K562 (cell line): ENCODE measurements at regions not wholly inside any gene's neighbourhood (a gene's known extent, or its start where the extent isn't known, plus 50 kb on each side); places are given as distances from the start of the nearest gene placed in this dataset.

ENCODE experiments used
- ATAC-seq: fragments of 200-7000 bp; cut with Tn5 transposase; 3 replicates; pipeline ENCODE4 v1.9.1; 2020; ENCODE audit warnings: moderate library complexity
- BruUV-seq: library from RNA; stranded (reverse); fragments of 400-500 nt; replicated peaks from 2 replicates; lab custom pipeline; 2021; lab: Mats Ljungman, UMichigan
- CTCF ChIA-PET: fragments of 300-600 bp; formaldehyde crosslinking; extraction: SDS; loops from one replicate; lab custom pipeline; 2021; ENCODE audit warnings: low intra/inter-chr PET ratio; lab: Yijun Ruan, JAX
- POLR2A ChIA-PET: fragments of 300-600, 350-650 bp; sonication (Branson Sonifier 250); formaldehyde crosslinking; extraction: SDS; loops from one replicate; lab custom pipeline; 2021; ENCODE audit warnings: antibody characterized with exemption, inconsistent platforms; lab: Yijun Ruan, JAX
- DNase-seq, 4 experiments: peaks; one replicate each; pipeline versions ENCODE4 v3.0.0 to v3.0.0-alpha.2; 2011 to 2018; ENCODE audit warnings: low spot score in 3 of 4, mixed read lengths in 3 of 4; ENCODE audit errors: extremely low read depth in 1 of 4
- FAIRE-seq: peaks from 2 replicates; lab custom pipeline; 2011; peaks lifted over from hg19 to GRCh38; lab: Jason Lieb, UNC
- H2AFZ ChIP-seq: 2 replicates; pipeline ENCODE4 v1.6.0; 2011; ENCODE audit warnings: low read depth, low read length, control low read depth, inconsistent platforms
- H3K27ac ChIP-seq: fragments of 200-600 bp; 3 replicates; pipeline ENCODE4 v1.8.0; 2011; ENCODE audit warnings: low read depth, mild to moderate bottlenecking, control low read depth, inconsistent platforms, low read length, moderate library complexity, mixed read lengths; ENCODE audit errors: extremely low read depth
- H3K27me3 ChIP-seq, 2 experiments: fragments of 300-600 bp in 1 of 2; 2 replicates in 1 of 2; 3 replicates in 1 of 2; pipeline versions ENCODE4 v1.6.0 to v1.8.0; 2011; ENCODE audit warnings: inconsistent platforms in 2 of 2, low read length in 2 of 2, mild to moderate bottlenecking in 1 of 2, mixed read lengths in 1 of 2, moderate library complexity in 1 of 2; ENCODE audit not compliant: control insufficient read depth in 2 of 2, insufficient read depth in 2 of 2
- H3K36me3 ChIP-seq: fragments of 300-600 bp; 3 replicates; pipeline ENCODE4 v1.8.0; 2011; ENCODE audit warnings: mild to moderate bottlenecking, low read length, inconsistent platforms; ENCODE audit not compliant: control insufficient read depth, insufficient read depth
- H3K4me1 ChIP-seq, 2 experiments: fragments of 200-600 bp in 1 of 2; replicated peaks in 1 of 2; 2 replicates in 1 of 2; 3 replicates in 1 of 2; pipeline versions ENCODE4 v1.5.1 to v1.8.0; 2011; ENCODE audit warnings: inconsistent platforms in 2 of 2, low read length in 2 of 2, mild to moderate bottlenecking in 1 of 2, mixed read lengths in 1 of 2, moderate library complexity in 1 of 2; ENCODE audit not compliant: control insufficient read depth in 2 of 2, insufficient read depth in 2 of 2
- H3K4me2 ChIP-seq: 2 replicates; pipeline ENCODE4 v1.6.1; 2011; ENCODE audit warnings: low read length, control low read depth, inconsistent platforms, mixed read lengths; ENCODE audit not compliant: insufficient read depth
- H3K4me3 ChIP-seq: fragments of 200-600 bp; sonication (generic), shearing (Covaris generic); 2 replicates; pipeline ENCODE4 v1.5.1; 2016; ENCODE audit warnings: control low read depth, inconsistent platforms
- H3K79me2 ChIP-seq: fragments of 200-600 bp; 3 replicates; pipeline ENCODE4 v1.8.0; 2011; ENCODE audit warnings: low read length, inconsistent platforms; ENCODE audit not compliant: control insufficient read depth, insufficient read depth
- H3K9ac ChIP-seq, 2 experiments: 2 replicates each; pipeline versions ENCODE4 v1.6.0 to v1.6.1; 2011; ENCODE audit warnings: low read depth in 2 of 2, low read length in 2 of 2, control low read depth in 1 of 2, inconsistent platforms in 1 of 2, mild to moderate bottlenecking in 1 of 2, mixed read lengths in 1 of 2; ENCODE audit not compliant: insufficient read depth in 1 of 2
- H3K9me1 ChIP-seq: one replicate; pipeline ENCODE4 v1.6.0; 2011; ENCODE audit warnings: inconsistent platforms, mild to moderate bottlenecking, low read length, moderate library complexity; ENCODE audit not compliant: control insufficient read depth, insufficient read depth
- H3K9me3 ChIP-seq: replicated peaks from 2 replicates; pipeline ENCODE4 v1.5.1; 2011; ENCODE audit warnings: low read depth, low read length, inconsistent platforms; ENCODE audit not compliant: control insufficient read depth, insufficient read depth
- H4K20me1 ChIP-seq: replicated peaks from 2 replicates; pipeline ENCODE4 v1.6.1; 2011; ENCODE audit warnings: low read length, inconsistent platforms, mixed read lengths; ENCODE audit not compliant: control insufficient read depth, insufficient read depth
- BRD4 ChIP-seq: fragments of 200-600 bp; sonication (generic); IDR thresholded peaks from 2 replicates; pipeline ENCODE4 v1.6.1; 2017; ENCODE audit warnings: inconsistent platforms
- C11orf30 ChIP-seq: fragments of 450-650 bp; IDR thresholded peaks from 2 replicates; pipeline ENCODE4 v1.6.1; 2016; ENCODE audit warnings: low read depth, mild to moderate bottlenecking
- CBX2 ChIP-seq: fragments of 200-600 bp; sonication (generic); IDR thresholded peaks from one replicate; pipeline ENCODE4 v1.6.1; 2012; ENCODE audit warnings: mild to moderate bottlenecking, low read length, inconsistent platforms; ENCODE audit not compliant: insufficient read depth, poor library complexity, severe bottlenecking
- L3MBTL2 ChIP-seq: fragments of 450-650 bp; IDR thresholded peaks from 2 replicates; pipeline ENCODE4 v1.6.1; 2016; ENCODE audit warnings: mild to moderate bottlenecking, moderate library complexity
- MXI1 ChIP-seq: IDR thresholded peaks from 2 replicates; pipeline ENCODE4 v1.6.1; 2011; ENCODE audit warnings: low read depth, mild to moderate bottlenecking, improper control_type of control experiment, low read length
- MYBL2 ChIP-seq, 2 experiments: fragments of 450-650 bp in 1 of 2; sonication (generic) in 1 of 2; formaldehyde crosslinking in 1 of 2; IDR thresholded peaks; 2 replicates each; pipeline versions ENCODE4 v1.6.1 to v1.8.1; 2017 to 2022; ENCODE audit warnings: borderline replicate concordance in 1 of 2, inconsistent platforms in 1 of 2, low read depth in 1 of 2, mild to moderate bottlenecking in 1 of 2, missing genetic modification reagents in 1 of 2, moderate library complexity in 1 of 2
- RAD21 ChIP-seq, 2 experiments: fragments of 250-450 bp in 1 of 2; fragments of 450-650 bp in 1 of 2; sonication (Bioruptor Pico) in 1 of 2; formaldehyde crosslinking in 1 of 2; IDR thresholded peaks in 1 of 2; conservative IDR thresholded peaks in 1 of 2; 2 replicates each; pipeline versions ENCODE4 v1.4.0 to v1.8.0; 2020 to 2022; ENCODE audit warnings: mild to moderate bottlenecking in 2 of 2, moderate library complexity in 1 of 2
- SMARCB1 ChIP-seq: IDR thresholded peaks from 2 replicates; pipeline ENCODE4 v1.6.1; 2011; ENCODE audit warnings: improper control_type of control experiment, low read depth; ENCODE audit not compliant: insufficient read length
- STAT5B ChIP-seq: fragments of 250-450 bp; sonication (Bioruptor Pico); IDR thresholded peaks from 2 replicates; pipeline ENCODE4 v1.8.0; 2021; ENCODE audit warnings: mild to moderate bottlenecking, inconsistent platforms
- USF2 ChIP-seq: sonication (generic); formaldehyde crosslinking; IDR thresholded peaks from 2 replicates; pipeline ENCODE4 v1.5.0; 2020; ENCODE audit warnings: missing genetic modification reagents
- ZNF146 ChIP-seq: IDR thresholded peaks from one replicate; pipeline ENCODE4 v1.6.1; 2018; ENCODE audit warnings: missing compliant biosample characterization; ENCODE audit not compliant: unreplicated experiment
- ZNF707 ChIP-seq: fragments of 250-450 bp; sonication (Bioruptor Pico); conservative IDR thresholded peaks from 2 replicates; pipeline ENCODE4 v1.8.0; 2022; ENCODE audit warnings: inconsistent platforms, mild to moderate bottlenecking, moderate library complexity
- WGBS: fragments of 100-300 bp; shearing (Covaris generic); methylation state at CpG from one replicate; pipeline ENCODE4 v1.1.6; 2016; ENCODE audit warnings: low coverage, mixed read lengths; ENCODE audit not compliant: insufficient coverage; ENCODE audit errors: missing lambda C conversion rate; 5-methylcytosine and 5-hydroxymethylcytosine counted together
- in situ Hi-C: fragments of 300-500 bp; cut with MboI; formaldehyde crosslinking; loops from 4 replicates; pipeline ENCODE4 v1.15.0; 2018; ENCODE audit warnings: inconsistent platforms, mixed read lengths
- intact Hi-C: fragments of 100-400 bp; cut with micrococcal nuclease; formaldehyde crosslinking; loops from 2 replicates; pipeline ENCODE4 v1.14.2; 2022
- TF ChIP-seq, protein P1 (sequence below): conservative IDR thresholded peaks from 2 replicates; pipeline ENCODE4 v1.6.1; 2011; ENCODE audit warnings: low read depth, mild to moderate bottlenecking, low read length; ENCODE audit not compliant: control insufficient read depth
- TF ChIP-seq, protein P2 (sequence below): sonication (generic); formaldehyde crosslinking; IDR thresholded peaks from 2 replicates; pipeline ENCODE4 v1.8.0; 2022; ENCODE audit warnings: missing genetic modification reagents, mild to moderate bottlenecking, moderate library complexity, borderline replicate concordance
- TF ChIP-seq, protein P3 (sequence below): fragments of 450-650 bp; formaldehyde crosslinking; IDR thresholded peaks from 2 replicates; pipeline ENCODE4 v1.4.0; 2022; ENCODE audit warnings: missing genetic modification characterization
- TF ChIP-seq, protein P4 (sequence below): fragments of 250-450 bp; sonication (Bioruptor Pico); IDR thresholded peaks from 2 replicates; pipeline ENCODE4 v1.5.0; 2020; ENCODE audit warnings: mild to moderate bottlenecking

DNA sequence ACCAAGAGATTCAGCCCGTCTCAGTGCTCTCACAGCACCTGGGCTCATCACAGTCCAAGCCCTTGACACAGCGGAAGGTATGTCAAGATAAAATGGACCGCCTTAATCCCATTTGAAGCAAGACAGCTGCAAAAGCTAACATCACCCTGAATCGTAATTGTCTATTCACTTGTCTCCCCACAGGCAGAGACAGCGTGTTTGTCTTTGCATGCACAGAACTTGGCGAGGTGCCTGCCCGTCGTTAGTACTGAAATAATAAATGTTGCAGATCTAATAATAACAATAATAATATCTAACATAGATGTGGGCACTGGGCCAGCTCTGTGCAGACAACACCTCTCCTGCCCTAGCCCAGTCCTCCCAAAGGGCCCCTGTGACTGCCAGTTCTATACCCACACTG lies 271.7 kb downstream of the NPHP4 start (continued):
- TF ChIP-seq, protein P1, sequence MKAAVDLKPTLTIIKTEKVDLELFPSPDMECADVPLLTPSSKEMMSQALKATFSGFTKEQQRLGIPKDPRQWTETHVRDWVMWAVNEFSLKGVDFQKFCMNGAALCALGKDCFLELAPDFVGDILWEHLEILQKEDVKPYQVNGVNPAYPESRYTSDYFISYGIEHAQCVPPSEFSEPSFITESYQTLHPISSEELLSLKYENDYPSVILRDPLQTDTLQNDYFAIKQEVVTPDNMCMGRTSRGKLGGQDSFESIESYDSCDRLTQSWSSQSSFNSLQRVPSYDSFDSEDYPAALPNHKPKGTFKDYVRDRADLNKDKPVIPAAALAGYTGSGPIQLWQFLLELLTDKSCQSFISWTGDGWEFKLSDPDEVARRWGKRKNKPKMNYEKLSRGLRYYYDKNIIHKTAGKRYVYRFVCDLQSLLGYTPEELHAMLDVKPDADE: no peak
- TF ChIP-seq, protein P2, sequence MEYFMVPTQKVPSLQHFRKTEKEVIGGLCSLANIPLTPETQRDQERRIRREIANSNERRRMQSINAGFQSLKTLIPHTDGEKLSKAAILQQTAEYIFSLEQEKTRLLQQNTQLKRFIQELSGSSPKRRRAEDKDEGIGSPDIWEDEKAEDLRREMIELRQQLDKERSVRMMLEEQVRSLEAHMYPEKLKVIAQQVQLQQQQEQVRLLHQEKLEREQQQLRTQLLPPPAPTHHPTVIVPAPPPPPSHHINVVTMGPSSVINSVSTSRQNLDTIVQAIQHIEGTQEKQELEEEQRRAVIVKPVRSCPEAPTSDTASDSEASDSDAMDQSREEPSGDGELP (CRISPR knock-in tag): no peak
- no peak for TF ChIP-seq L3MBTL2
- no peak for TF ChIP-seq CBX2
- TF ChIP-seq ZNF707 (CRISPR knock-in tag): no peak

GRCh38 chr1:5720045-5720444 lies 272.2 kb downstream of the NPHP4 start:
- POLR2A ChIA-PET: no interaction called here
- no peak for FAIRE-seq
- TF ChIP-seq SMARCB1: no peak
- TF ChIP-seq RAD21 (CRISPR knock-in tag; conservative IDR thresholded peaks at IDR 0.05 in 1 of 2, IDR thresholded peaks at IDR 0.05 in 1 of 2): no peak
- TF ChIP-seq, protein P3, sequence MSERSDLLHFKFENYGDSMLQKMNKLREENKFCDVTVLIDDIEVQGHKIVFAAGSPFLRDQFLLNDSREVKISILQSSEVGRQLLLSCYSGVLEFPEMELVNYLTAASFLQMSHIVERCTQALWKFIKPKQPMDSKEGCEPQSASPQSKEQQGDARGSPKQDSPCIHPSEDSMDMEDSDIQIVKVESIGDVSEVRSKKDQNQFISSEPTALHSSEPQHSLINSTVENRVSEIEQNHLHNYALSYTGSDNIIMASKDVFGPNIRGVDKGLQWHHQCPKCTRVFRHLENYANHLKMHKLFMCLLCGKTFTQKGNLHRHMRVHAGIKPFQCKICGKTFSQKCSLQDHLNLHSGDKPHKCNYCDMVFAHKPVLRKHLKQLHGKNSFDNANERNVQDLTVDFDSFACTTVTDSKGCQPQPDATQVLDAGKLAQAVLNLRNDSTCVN: no peak
- no peak for TF ChIP-seq STAT5B
- TF ChIP-seq, protein P4, sequence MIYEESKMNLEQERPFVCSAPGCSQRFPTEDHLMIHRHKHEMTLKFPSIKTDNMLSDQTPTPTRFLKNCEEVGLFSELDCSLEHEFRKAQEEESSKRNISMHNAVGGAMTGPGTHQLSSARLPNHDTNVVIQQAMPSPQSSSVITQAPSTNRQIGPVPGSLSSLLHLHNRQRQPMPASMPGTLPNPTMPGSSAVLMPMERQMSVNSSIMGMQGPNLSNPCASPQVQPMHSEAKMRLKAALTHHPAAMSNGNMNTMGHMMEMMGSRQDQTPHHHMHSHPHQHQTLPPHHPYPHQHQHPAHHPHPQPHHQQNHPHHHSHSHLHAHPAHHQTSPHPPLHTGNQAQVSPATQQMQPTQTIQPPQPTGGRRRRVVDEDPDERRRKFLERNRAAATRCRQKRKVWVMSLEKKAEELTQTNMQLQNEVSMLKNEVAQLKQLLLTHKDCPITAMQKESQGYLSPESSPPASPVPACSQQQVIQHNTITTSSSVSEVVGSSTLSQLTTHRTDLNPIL (CRISPR knock-in tag): no peak
- TF ChIP-seq ZNF146: no peak
- TF ChIP-seq C11orf30: no peak
- TF ChIP-seq MXI1: no peak
- no peak for TF ChIP-seq MYBL2 (IDR thresholded peaks at IDR 0.05; ENCODE audit: low read depth)
- no peak for TF ChIP-seq MYBL2 (CRISPR knock-in tag; IDR thresholded peaks at IDR 0.05; ENCODE audit: borderline replicate concordance)
- no peak for TF ChIP-seq USF2
- TF ChIP-seq BRD4: no peak

More at GRCh38 chr1:5720045-5720444, 272.2 kb downstream of the NPHP4 start:
- in situ Hi-C loops (no loop called here), intact Hi-C loops (no loop called here)
- WGBS: 0% methylated on average over 7 of the region's 8 CpGs
- no peak overlapping the region for H3K9ac ChIP-seq
- H3K4me1 ChIP-seq: no peaks in the 10 kb centered on the region
- no peaks in the 10 kb centered on the region for H3K36me3 ChIP-seq
- no peak overlapping the region for H2AFZ ChIP-seq
- CTCF ChIA-PET: no interaction called here
- no peaks in the 10 kb centered on the region for H3K9me3 ChIP-seq
- BruUV-seq: no TSS peak
- H3K4me2 ChIP-seq: no peak overlapping the region
- no peaks in the 10 kb centered on the region for H3K79me2 ChIP-seq
- H3K9me1 ChIP-seq: no peaks in the 10 kb centered on the region
- 0 out of 2 replicates have a peak, but pooled peaks cover 3% of the 10 kb centered on the region for H4K20me1 ChIP-seq
- DNase-seq (no peak), ATAC-seq (no peak)
- no peak overlapping the region for H3K4me3 ChIP-seq
- H3K27me3 ChIP-seq: peaks cover 21 to 48% of the 10 kb centered on the region in 2 experiments; a peak in 4 of 5 replicates
- no peak overlapping the region for H3K27ac ChIP-seq
